ENCODE measurements at regions not wholly inside any gene's neighbourhood (a gene's known extent, or its start where the extent isn't known, plus 50 kb on each side); places are given as distances from the start of the nearest gene placed in this dataset.

- 95% methylated on average over 3 of the region's 3 CpGs for WGBS
- Histone ChIP-seq H3K9me3 (ENCODE audit: control insufficient read depth, low read length) (no peaks in the 10 kb centered on the region), H3K36me3 (ENCODE audit: control insufficient read depth in 1 of 2, insufficient read depth in 2 of 2, low read depth in 1 of 2, low read length in 2 of 2) (no peaks in the 10 kb centered on the region), H3K4me2 (ENCODE audit: low read length, poor library complexity, severe bottlenecking) (no peak overlapping the region), H2AFZ (ENCODE audit: low read depth, low read length) (no peak overlapping the region), H2BK5ac (ENCODE audit: low read depth, low read length, poor library complexity, severe bottlenecking) (no peak overlapping the region), H3K9ac (ENCODE audit: low read length) (no peak overlapping the region), H3K4me3 (ENCODE audit: insufficient read depth in 1 of 2, low read depth in 1 of 2, low read length in 2 of 2) (no peak overlapping the region), H3K27me3 (ENCODE audit: control insufficient read depth in 1 of 2, insufficient read depth in 1 of 2, low read length in 2 of 2) (no peaks in the 10 kb centered on the region), H3K27ac (ENCODE audit: low read length, poor library complexity, severe bottlenecking) (no peak overlapping the region), H3K4ac (ENCODE audit: low read depth in 1 of 2, low read length in 2 of 2) (no peak overlapping the region), H2BK120ac (ENCODE audit: low read depth, low read length) (no peak overlapping the region), H2BK12ac (ENCODE audit: low read length in 2 of 2) (no peak overlapping the region), H4K8ac (ENCODE audit: low read length) (no peak overlapping the region), H4K91ac (ENCODE audit: low read length) (no peak overlapping the region), H2AK5ac (ENCODE audit: low read length, severe bottlenecking) (no peak overlapping the region), H3K18ac (ENCODE audit: low read depth in 1 of 2, low read length in 2 of 2) (no peak overlapping the region), H3K4me1 (ENCODE audit: control insufficient read depth, insufficient read depth, low read depth, low read length) (no peaks in the 10 kb centered on the region), H3K23ac (ENCODE audit: low read length in 2 of 2) (no peak overlapping the region), H2BK15ac (ENCODE audit: low read depth, poor library complexity, severe bottlenecking) (no peak overlapping the region), H3K79me1 (replicated peaks; ENCODE audit: low read length, poor library complexity, severe bottlenecking) (no peaks in the 10 kb centered on the region), H3K14ac (ENCODE audit: low read length in 2 of 2) (no peak overlapping the region)
- DNase-seq: no peak
Measured at GRCh38 chr4:151575646-151576045, 166.7 kb downstream of the FHIP1A start.

GRCh38 chr4:151576627-151577026, 167.7 kb downstream of the FHIP1A start:
- Histone ChIP-seq H3K36me3 (ENCODE audit: control insufficient read depth in 1 of 2, insufficient read depth in 2 of 2, low read depth in 1 of 2, low read length in 2 of 2) (no peaks in the 10 kb centered on the region), H2AFZ (ENCODE audit: low read depth, low read length) (no peak overlapping the region), H3K4me3 (ENCODE audit: insufficient read depth in 1 of 2, low read depth in 1 of 2, low read length in 2 of 2) (no peak overlapping the region), H3K23ac (ENCODE audit: low read length in 2 of 2) (no peak overlapping the region), H3K27me3 (ENCODE audit: control insufficient read depth in 1 of 2, insufficient read depth in 1 of 2, low read length in 2 of 2) (no peaks in the 10 kb centered on the region), H3K18ac (ENCODE audit: low read depth in 1 of 2, low read length in 2 of 2) (no peak overlapping the region), H4K8ac (ENCODE audit: low read length) (no peak overlapping the region), H3K14ac (ENCODE audit: low read length in 2 of 2) (no peak overlapping the region), H2BK12ac (ENCODE audit: low read length in 2 of 2) (no peak overlapping the region), H3K4ac (ENCODE audit: low read depth in 1 of 2, low read length in 2 of 2) (no peak overlapping the region), H2BK5ac (ENCODE audit: low read depth, low read length, poor library complexity, severe bottlenecking) (no peak overlapping the region), H3K4me2 (ENCODE audit: low read length, poor library complexity, severe bottlenecking) (no peak overlapping the region), H3K9ac (ENCODE audit: low read length) (no peak overlapping the region), H4K91ac (ENCODE audit: low read length) (no peak overlapping the region), H2BK120ac (ENCODE audit: low read depth, low read length) (no peak overlapping the region), H3K27ac (ENCODE audit: low read length, poor library complexity, severe bottlenecking) (no peak overlapping the region), H2BK15ac (ENCODE audit: low read depth, poor library complexity, severe bottlenecking) (no peak overlapping the region), H2AK5ac (ENCODE audit: low read length, severe bottlenecking) (no peak overlapping the region), H3K4me1 (ENCODE audit: control insufficient read depth, insufficient read depth, low read depth, low read length) (no peaks in the 10 kb centered on the region), H3K79me1 (replicated peaks; ENCODE audit: low read length, poor library complexity, severe bottlenecking) (no peaks in the 10 kb centered on the region), H3K9me3 (ENCODE audit: control insufficient read depth, low read length) (no peaks in the 10 kb centered on the region)
- no peak for DNase-seq
- WGBS: 57% methylated on average over 1 of the region's 1 CpG

GRCh38 chr4:151581570-151581969, 172.6 kb downstream of the FHIP1A start:
- Histone ChIP-seq H3K4me1 (ENCODE audit: control insufficient read depth, insufficient read depth, low read depth, low read length) (no peaks in the 10 kb centered on the region), H3K4me2 (ENCODE audit: low read length, poor library complexity, severe bottlenecking) (no peak overlapping the region), H4K91ac (ENCODE audit: low read length) (no peak overlapping the region), H2AFZ (ENCODE audit: low read depth, low read length) (no peak overlapping the region), H3K27me3 (ENCODE audit: control insufficient read depth in 1 of 2, insufficient read depth in 1 of 2, low read length in 2 of 2) (peaks cover 0 to 4% of the 10 kb centered on the region in 2 experiments), H3K9me3 (ENCODE audit: control insufficient read depth, low read length) (no peaks in the 10 kb centered on the region), H3K4me3 (ENCODE audit: insufficient read depth in 1 of 2, low read depth in 1 of 2, low read length in 2 of 2) (no peak overlapping the region), H3K79me1 (replicated peaks; ENCODE audit: low read length, poor library complexity, severe bottlenecking) (peaks cover 1% of the 10 kb centered on the region), H4K8ac (ENCODE audit: low read length) (no peak overlapping the region), H3K14ac (ENCODE audit: low read length in 2 of 2) (no peak overlapping the region), H3K27ac (ENCODE audit: low read length, poor library complexity, severe bottlenecking) (no peak overlapping the region), H2BK15ac (ENCODE audit: low read depth, poor library complexity, severe bottlenecking) (no peak overlapping the region), H2AK5ac (ENCODE audit: low read length, severe bottlenecking) (no peak overlapping the region), H2BK5ac (ENCODE audit: low read depth, low read length, poor library complexity, severe bottlenecking) (no peak overlapping the region), H3K4ac (ENCODE audit: low read depth in 1 of 2, low read length in 2 of 2) (no peak overlapping the region), H3K18ac (ENCODE audit: low read depth in 1 of 2, low read length in 2 of 2) (no peak overlapping the region), H3K36me3 (ENCODE audit: control insufficient read depth in 1 of 2, insufficient read depth in 2 of 2, low read depth in 1 of 2, low read length in 2 of 2) (no peaks in the 10 kb centered on the region), H2BK120ac (ENCODE audit: low read depth, low read length) (no peak overlapping the region), H2BK12ac (ENCODE audit: low read length in 2 of 2) (no peak overlapping the region), H3K9ac (ENCODE audit: low read length) (no peak overlapping the region), H3K23ac (ENCODE audit: low read length in 2 of 2) (no peak overlapping the region)
- 95% methylated on average over 2 of the region's 2 CpGs for WGBS
- DNase-seq: no peak

GRCh38 chr4:151582098-151582497, 173.1 kb downstream of the FHIP1A start:
- Histone ChIP-seq H3K4ac (ENCODE audit: low read depth in 1 of 2, low read length in 2 of 2) (no peak overlapping the region), H2BK5ac (ENCODE audit: low read depth, low read length, poor library complexity, severe bottlenecking) (no peak overlapping the region), H3K79me1 (replicated peaks; ENCODE audit: low read length, poor library complexity, severe bottlenecking) (peaks cover 1% of the 10 kb centered on the region), H2BK15ac (ENCODE audit: low read depth, poor library complexity, severe bottlenecking) (no peak overlapping the region), H3K14ac (ENCODE audit: low read length in 2 of 2) (no peak overlapping the region), H3K4me1 (ENCODE audit: control insufficient read depth, insufficient read depth, low read depth, low read length) (no peaks in the 10 kb centered on the region), H3K36me3 (ENCODE audit: control insufficient read depth in 1 of 2, insufficient read depth in 2 of 2, low read depth in 1 of 2, low read length in 2 of 2) (no peaks in the 10 kb centered on the region), H3K23ac (ENCODE audit: low read length in 2 of 2) (no peak overlapping the region), H2BK120ac (ENCODE audit: low read depth, low read length) (no peak overlapping the region), H3K27me3 (ENCODE audit: control insufficient read depth in 1 of 2, insufficient read depth in 1 of 2, low read length in 2 of 2) (peaks cover 0 to 4% of the 10 kb centered on the region in 2 experiments), H2AFZ (ENCODE audit: low read depth, low read length) (no peak overlapping the region), H4K91ac (ENCODE audit: low read length) (no peak overlapping the region), H3K9me3 (ENCODE audit: control insufficient read depth, low read length) (no peaks in the 10 kb centered on the region), H3K4me3 (ENCODE audit: insufficient read depth in 1 of 2, low read depth in 1 of 2, low read length in 2 of 2) (no peak overlapping the region), H3K27ac (ENCODE audit: low read length, poor library complexity, severe bottlenecking) (no peak overlapping the region), H3K4me2 (ENCODE audit: low read length, poor library complexity, severe bottlenecking) (no peak overlapping the region), H3K9ac (ENCODE audit: low read length) (no peak overlapping the region), H3K18ac (ENCODE audit: low read depth in 1 of 2, low read length in 2 of 2) (no peak overlapping the region), H2BK12ac (ENCODE audit: low read length in 2 of 2) (no peak overlapping the region), H4K8ac (ENCODE audit: low read length) (no peak overlapping the region), H2AK5ac (ENCODE audit: low read length, severe bottlenecking) (no peak overlapping the region)
- WGBS: 79% methylated on average over 2 of the region's 4 CpGs
- DNase-seq: no peak
